NCI-H446 (cell line): ENCODE measurements at regions not wholly inside any gene's neighbourhood (a gene's known extent, or its start where the extent isn't known, plus 50 kb on each side); places are given as distances from the start of the nearest gene placed in this dataset.
"Not testable (repeated sequence)": the region's sequence is repeated elsewhere in the genome, so short reads cannot be mapped to it uniquely, and the experiment has no call there.

Experiments used
- DNase-seq, 2 experiments: peaks; one replicate each; lab custom pipeline; 2025; lab: John Stamatoyannopoulos, UW

- DNase-seq: no peak
Measured at GRCh38 chr1:191504999-191505398, 653.3 kb upstream of the RGS18 start.

DNA sequence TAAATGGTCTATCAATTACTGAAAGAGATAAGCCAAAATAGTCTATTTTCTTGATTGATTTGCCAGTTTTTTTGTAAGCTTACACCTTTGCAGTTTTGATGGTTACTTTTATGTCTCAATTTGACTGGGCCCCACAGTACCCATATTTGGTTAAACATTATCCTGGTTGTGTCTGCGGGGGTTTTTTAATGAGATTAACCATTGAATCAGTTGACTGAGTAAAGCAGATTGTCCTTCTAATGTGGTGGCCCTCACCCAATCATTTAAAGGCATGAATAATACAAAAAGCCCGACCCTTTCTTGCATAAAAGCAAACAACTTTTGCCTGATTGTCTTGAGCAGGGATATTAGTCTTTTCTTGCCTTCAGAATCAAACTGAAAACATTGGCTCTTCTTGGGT, 650.0 kb upstream of the RGS18 start:
- DNase-seq: no peak

DNA sequence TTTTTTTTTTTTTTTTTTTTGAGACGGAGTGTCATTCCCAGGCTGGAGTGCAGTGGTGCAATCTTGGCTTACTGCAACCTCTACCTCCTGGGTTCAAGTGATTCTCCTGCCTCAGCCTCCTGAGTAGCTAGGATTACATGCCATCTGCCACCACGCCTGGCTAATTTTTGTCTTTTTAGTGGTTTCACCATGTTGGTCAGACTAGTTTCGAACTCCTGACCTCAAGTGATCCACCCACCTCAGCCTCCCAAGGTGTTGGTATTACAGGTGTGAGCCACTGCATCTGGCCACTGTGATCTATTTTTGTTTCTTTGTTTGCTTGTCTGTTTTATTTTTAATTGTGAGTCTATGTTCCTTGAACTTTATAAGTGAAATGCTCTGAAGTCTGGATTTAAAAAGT, 646.8 kb upstream of the RGS18 start:
- DNase-seq: not testable (repeated sequence)

GRCh38 chr1:191517826-191518225, 640.4 kb upstream of the RGS18 start:
- no peak for DNase-seq

- DNase-seq: no peak
Measured at GRCh38 chr1:191519519-191519918, 638.7 kb upstream of the RGS18 start.

- DNase-seq: no peak
Measured at GRCh38 chr1:191520345-191520744, 637.9 kb upstream of the RGS18 start.

- not testable (repeated sequence) for DNase-seq
Measured at GRCh38 chr1:191525944-191526343, 632.3 kb upstream of the RGS18 start.

DNA sequence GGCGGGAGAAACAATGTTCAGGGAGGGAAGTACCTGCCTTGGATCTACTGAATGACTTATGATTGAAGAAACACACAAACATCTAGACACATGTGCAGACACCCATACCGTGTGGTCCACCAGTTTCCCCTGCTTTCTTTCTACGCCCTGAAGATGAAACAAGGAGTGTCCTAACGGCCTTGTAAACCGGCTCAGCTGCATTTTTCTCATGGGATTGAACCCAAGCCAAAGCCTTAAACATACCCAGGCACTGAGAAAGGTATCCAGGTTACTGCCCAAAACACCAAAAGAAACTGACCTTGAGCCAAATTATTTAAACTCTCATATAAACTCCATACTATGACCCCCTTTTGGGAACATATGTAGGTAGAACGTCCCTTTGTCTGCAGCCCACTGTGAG, 630.0 kb upstream of the RGS18 start:
- no peak for DNase-seq

DNA sequence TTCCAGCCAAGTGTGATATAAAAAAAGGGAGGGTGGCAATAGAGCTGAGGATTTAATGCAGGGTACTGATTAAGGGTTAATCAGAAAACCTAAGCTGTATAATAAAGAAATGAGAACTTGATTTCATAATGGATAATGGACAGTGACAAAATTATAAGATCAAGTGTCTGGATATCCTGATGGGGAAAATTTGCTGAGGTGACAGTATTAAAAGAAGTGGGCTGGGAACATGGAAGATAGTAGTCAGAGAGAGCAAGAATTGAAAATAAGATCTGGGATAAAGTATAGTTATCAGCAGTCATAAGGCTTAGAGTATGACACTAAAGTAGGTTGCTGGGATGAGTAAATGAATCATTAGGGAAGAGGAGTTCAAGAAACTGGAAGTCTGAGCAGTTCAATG, 627.3 kb upstream of the RGS18 start:
- no peak for DNase-seq

DNA sequence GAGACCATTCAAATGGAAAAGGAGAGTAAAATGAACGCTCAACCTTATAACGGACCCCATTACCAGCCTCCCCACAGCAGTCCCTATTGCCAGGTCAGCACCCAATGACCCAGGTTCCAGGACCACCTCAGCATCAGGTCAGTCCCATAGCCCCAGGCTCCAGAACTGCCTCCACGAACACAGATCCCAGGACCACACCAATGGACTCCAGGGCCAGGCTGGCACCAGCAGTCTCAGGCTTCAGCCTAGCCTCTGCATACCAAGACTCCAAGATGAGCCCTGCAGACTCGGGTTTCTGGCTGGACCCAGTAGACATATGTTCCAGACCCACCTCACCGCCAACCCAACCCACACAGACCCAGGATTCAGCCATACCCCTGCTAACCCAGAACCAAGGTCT, 625.0 kb upstream of the RGS18 start:
- DNase-seq: no peak

DNA sequence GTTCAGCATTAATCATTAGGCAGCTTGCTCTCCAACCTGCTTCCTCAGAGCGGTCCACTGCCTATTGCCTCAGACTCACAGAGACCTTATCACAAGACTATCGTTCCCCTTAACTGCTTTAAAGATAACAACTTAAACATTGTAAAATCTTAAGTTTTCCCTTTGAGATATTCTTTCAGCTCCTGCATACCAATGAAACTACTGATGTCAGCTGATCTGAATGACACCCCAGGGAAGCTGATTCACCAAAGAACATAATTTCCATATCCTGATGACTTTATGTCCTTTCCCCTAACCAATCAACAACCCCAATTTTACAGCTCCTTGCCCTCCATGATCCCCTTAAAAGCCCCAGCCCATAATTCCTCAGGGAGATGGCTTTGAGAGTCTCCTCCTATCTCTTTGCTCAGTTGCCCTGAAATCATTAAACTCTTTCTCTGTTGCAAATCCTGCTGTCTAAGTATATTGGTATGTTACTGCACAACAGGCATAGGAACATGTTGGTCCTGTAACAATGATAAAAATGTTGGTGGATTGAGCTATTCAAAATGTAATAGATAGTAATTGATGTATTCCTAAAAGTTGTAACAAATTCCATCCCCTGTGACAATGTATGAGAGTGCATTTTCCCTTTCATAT, 621.4 kb upstream of the RGS18 start:
- no peak for DNase-seq

DNA sequence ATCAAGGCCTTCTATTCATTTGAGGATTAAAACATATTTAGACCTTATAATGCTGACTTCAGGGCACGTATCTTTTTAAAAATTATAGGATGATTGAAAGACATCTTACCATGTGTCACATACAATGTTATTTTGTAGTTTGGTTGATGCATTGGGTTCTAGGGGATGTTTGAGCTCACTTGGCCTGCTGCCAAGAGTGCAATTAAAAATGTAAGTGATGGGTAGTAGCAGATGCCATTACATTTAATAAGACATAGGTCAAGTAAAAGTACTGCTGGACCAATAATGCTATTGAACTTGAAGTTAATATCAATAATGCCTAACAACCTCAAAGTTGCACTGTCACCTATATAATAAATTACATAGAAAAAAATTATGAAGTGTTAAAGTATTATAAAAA, 616.5 kb upstream of the RGS18 start:
- peak in 1 of 2 experiments; percentile 10 for DNase-seq

GRCh38 chr1:191542444-191542843, 615.8 kb upstream of the RGS18 start:
- DNase-seq: no peak

GRCh38 chr1:191546803-191547202, 611.5 kb upstream of the RGS18 start:
- no peak for DNase-seq

DNA sequence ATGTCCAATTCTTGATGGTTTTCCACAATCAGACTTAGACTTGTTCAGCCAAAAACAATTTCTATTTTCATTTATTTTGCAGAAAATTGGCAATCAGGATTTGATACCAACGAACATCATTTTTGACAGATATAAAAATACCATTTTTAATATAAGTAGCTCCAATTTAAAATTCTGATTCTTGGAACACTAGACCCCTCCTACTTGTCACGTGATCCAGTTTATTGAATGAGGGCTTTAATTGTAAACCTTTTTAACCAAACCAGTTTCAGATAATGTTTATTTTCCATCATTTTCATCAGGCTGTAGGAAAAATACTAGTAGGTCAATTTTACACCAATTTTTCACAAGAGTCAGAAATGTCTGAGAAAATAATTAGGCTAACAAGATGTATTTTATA, 607.2 kb upstream of the RGS18 start:
- DNase-seq: no peak

- no peak for DNase-seq
Measured at GRCh38 chr1:191558379-191558778, 599.9 kb upstream of the RGS18 start.

DNA sequence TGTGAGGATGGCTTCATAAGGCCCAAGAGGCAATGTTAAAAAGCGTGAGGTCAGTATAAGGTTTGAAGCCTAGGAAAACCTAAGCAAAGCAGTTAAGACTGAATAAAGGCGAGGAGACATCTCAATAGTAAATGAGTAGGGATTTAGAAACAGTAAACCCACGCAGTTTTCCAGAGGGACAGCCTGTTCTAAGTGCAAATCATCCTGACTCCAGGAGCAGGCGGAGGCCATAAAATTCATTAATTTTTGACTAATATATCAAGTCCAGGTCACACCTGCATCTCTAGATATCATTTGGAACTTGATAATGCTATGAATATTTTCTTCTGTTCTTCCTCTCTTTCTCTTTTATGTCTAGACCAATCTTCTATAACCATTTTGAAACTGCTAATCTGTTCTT, 597.0 kb upstream of the RGS18 start:
- no peak for DNase-seq

DNA sequence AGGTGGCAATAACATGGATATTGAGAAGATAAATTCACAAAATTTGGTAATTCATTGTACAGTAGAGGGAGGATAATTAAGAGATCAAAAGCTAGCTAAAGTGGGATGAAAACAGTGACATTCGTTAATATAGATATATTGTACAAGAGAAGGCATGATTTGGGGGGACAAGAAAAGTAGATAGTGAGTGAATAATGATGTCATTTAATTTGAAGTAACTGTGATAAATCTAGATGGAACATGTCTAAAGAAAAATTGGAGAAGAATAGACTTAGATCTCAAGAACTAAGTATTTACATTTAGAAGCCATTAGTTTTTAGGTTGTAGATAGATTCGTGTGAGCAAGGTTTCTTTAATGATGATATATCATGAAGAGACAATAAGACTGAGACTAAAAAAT, 594.0 kb upstream of the RGS18 start:
- no peak for DNase-seq

- DNase-seq: no peak
Measured at GRCh38 chr1:191572479-191572878, 585.8 kb upstream of the RGS18 start.

DNA sequence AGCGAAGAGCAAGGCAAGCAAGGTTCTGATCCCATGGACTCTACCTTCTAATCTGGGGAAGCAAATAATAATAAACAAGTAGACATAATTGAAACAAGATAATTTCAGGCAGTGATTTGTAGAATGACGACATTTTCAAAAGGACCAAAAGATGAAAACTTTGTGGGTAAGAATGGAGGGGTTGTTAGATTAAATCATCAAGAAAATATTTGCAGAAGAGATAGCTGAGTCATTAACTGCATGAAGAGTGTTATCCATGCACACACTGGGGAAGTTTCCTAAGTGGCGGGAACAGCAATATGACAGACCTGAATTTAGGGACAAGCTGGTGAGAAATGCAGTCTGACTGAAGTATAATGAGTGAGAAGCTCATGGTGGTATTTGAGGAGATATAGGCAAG, 583.1 kb upstream of the RGS18 start:
- DNase-seq: no peak

DNA sequence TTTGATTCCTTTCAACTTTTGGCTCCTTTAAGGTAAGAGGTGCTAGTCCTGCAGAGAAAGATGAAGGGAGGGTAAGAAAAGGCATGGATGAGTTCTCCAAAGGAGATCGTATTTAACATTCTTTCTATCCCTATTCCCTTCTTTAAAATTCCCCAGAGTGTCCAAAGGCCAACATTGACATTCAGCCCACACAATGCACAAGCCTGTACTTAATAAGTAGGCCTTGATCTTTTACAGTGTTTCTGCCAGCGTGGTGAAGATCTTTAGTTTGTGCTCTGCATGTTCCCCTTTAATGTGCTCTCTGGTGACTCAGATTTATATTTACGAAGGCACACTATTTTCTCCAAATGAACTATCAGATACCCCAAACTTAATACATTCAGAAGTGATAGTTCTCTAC, 582.5 kb upstream of the RGS18 start:
- DNase-seq: no peak

GRCh38 chr1:191577213-191577612, 581.0 kb upstream of the RGS18 start:
- no peak for DNase-seq

GRCh38 chr1:191578281-191578680, 580.0 kb upstream of the RGS18 start:
- DNase-seq: no peak

GRCh38 chr1:191579019-191579418, 579.2 kb upstream of the RGS18 start:
- no peak for DNase-seq

DNA sequence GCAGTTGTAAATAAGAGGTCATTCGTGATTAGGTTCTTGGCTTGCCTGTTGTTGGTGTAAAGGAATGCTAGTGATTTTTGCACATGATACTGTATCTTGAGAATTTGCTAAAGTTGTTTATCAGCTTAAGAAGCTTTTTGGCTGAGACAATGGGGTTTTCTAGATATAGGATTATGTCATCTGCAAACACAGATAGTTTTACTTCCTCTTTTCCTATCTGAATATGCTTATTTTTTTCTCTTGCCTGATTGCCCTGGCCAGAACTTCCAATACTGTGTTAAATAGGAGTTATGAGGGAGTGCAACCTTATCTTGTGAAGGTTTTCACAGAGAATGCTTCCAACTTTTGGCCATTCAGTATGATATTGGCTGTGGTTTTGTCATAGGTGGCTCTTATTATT, 576.1 kb upstream of the RGS18 start:
- no peak for DNase-seq
